Activated gamma-delta T cell treated with anti-CD3 and anti-CD28 coated beads, Interleukin-2, amount 50 U/mL, for 16 hours (primary cell): ENCODE measurements at regions not wholly inside any gene's neighbourhood (a gene's known extent, or its start where the extent isn't known, plus 50 kb on each side); places are given as distances from the start of the nearest gene placed in this dataset.
"Not testable (repeated sequence)": the region's sequence is repeated elsewhere in the genome, so short reads cannot be mapped to it uniquely, and the experiment has no call there.

Source experiments
- DNase-seq: peaks from one replicate; pipeline ENCODE4 v3.0.0-alpha.2; 2020; ENCODE audit warnings: low read depth

DNA sequence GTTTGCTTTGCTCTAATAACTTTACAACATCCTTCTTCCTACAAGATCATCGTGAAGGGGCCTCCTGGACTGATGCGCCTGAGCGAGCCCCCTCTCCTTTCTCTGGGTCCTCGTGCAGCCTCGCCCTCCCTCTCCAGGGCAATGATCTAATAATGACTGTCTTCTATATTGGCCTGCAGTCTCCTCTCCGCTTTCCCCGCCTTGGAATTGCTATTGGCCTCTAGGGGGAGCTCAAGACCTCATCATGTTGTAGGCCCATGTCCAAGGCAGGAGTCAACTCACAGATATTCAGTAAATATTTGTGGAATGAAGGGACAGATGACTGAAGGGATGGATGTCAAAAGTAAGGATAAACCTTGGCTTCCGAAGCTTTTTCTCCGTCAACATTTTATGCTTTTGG lies 1180.3 kb downstream of the TYW1 start:
- DNase-seq, result no peak

DNA sequence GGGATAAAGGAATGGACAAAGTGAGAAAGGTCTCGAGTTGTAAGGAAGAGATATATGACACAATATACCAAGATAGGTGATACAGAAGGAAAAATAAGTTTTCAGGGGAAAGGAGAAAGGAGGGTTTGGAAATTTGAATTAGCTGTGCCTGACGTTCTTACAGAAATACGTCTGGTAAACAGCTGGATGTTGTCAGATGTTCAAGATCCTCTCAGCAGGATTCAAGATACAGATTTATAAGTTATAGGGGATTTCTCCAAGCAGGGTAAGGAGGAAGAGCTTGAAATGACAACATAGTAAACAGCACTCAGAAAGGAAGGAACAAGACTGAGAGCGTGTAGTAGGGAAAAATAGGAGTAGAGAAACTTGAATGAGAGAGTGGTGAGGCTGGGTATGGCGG lies 1184.1 kb downstream of the TYW1 start:
- no peak for DNase-seq

- DNase-seq, result no peak
These were observed 1186.5 kb downstream of the TYW1 start for GRCh38 chr7:68183176-68183575.

- DNase-seq, result no peak
These were observed 1189.2 kb downstream of the TYW1 start for GRCh38 chr7:68185631-68186456.

GRCh38 chr7:68187532-68187931 lies 1190.9 kb downstream of the TYW1 start:
- no peak for DNase-seq

DNA sequence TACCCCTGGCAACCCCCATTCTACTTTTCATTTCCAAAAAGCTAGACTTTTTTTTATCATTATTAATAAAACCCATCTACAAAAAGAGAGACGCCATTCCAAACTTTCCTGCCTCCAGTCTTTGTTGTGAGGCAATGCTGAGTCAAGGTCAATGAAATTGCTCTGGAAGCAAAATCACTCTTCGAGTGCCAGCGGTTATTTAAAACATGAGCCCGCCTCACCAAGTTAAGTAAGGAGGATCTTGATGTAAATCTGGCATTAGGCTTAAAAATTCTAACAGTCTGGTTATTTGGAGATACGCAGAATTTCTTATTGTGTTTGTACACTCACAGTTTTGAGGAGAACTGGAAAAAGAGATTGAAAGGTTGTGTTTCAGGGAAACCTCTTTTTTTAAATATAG lies 1196.3 kb downstream of the TYW1 start:
- no peak for DNase-seq

DNA sequence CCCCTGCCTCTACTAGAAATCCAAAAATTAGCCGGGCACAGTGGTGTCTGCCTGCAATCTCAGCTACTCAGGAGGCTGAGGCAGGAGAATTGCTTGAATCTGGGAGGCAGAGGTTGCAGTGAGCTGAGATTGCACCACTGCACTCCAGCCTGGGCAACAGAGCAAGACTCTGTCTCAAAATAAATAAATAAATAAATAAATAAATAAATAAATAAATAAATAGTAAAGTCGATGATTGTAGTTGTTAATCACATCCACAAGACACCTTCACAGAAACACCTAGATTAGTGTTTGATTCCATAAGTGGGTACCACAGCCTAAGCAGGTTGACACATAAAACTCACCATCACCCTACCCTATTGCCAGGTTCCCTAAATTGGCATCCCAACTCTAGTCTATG lies 1199.0 kb downstream of the TYW1 start:
- not testable (repeated sequence) for DNase-seq

DNA sequence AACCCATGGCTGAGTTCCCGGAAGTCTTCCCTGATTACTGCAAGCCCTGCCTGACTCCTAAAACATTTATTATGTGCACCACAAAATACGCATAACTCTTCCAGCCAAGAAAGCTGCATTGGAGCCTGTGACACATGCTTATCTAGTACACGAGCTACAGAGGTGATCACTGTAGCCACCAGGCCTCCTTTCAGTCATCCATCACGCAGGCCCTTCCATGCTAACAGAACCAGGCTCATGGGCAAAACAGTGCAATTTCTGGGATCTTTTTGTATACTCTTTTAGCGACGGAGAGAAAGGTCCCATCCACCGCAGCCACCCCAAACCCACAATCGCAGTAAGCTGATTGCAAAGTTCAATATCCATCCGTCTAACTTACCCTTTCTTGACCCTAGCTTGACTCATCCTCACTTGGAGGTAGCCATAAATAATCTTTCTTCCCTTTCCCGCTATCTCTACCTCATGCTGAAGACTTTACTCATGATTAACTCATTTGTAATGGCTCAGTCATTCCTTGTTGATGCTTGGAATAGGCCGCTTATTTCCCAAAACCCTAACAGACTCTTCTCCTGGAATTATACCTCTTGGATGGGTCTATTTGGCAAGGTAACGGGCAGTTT lies 1203.5 kb downstream of the TYW1 start:
- DNase-seq, result no peak

DNA sequence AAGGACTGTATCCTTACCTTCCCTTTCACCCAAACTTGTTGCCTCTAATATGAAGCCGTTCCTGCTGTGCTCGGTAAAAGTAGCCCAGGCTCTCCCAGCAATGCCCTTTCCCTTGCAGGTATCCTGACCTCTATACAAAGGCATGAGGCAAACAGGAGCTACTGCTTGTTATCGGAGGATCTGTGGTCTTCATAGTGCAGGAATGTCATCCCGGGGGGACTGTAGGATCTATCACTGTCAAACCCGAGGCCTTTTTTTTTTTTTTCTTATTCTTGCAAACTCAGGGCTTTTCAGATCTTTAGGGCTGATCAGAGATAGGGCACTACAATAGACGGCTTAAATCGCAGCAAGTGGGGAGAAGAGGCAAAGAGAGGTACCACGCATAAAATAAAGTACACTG lies 1206.6 kb downstream of the TYW1 start:
- no peak for DNase-seq

DNA sequence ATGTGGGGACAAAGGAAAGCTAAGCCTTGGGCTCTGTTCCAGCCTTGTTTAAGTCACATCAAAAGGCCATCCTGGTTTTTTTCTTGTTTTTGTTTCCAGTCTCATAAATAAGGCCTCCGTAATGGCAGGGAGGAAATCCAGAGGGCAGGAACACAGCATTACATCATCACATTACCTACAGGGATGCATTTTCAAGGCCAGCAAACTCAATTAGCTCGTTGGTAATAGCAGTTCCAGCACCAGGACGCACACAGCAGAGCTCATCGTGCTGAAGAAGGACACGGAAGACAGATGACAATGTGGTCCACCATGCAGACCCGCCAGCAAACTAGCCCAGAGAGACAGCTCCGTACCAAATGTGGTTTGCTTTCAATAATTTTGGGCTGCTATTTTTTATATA lies 1209.2 kb downstream of the TYW1 start:
- no peak for DNase-seq

- no peak for DNase-seq
These were observed 1210.4 kb downstream of the TYW1 start for GRCh38 chr7:68206946-68207485.

- DNase-seq, result no peak
These were observed 1211.0 kb downstream of the TYW1 start for GRCh38 chr7:68207676-68208075.

DNA sequence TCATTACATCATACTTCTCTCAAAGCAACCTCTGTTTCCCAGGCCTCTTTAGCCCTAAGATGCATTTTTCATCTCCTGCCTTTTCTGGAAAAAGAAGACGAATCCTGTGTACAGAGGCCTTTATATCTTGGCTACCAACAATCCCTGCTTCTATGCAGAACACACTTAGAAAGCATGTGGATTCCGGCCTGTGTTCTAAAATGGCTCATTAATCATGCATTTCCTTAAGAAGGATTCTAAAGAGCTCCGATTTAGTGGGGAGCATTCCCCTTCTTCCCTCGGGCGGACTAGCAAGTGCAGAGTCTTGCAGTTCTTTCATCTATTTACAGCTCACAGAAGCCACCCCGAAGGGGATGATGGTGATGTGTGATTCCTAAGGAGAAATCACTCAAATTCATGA lies 1212.9 kb downstream of the TYW1 start:
- no peak for DNase-seq

DNA sequence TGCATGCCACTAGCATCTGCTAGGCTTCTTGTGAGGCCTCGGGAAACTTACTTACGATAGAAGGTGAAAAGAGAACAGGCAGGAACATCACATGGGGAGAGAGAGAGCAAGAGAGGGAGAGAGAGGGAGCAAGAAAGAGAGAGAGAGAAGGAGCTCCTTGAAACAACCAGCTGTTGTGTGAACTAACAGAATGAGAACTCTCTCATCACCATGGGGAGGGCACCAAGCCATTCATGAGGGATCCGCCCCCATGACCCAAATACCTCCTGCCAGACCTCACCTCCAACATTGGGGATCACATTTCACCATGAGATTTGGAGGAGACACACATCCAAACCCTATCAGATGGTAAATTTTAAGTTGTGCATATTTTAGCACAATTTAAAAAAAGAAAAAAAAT lies 1217.2 kb downstream of the TYW1 start:
- no peak for DNase-seq

DNA sequence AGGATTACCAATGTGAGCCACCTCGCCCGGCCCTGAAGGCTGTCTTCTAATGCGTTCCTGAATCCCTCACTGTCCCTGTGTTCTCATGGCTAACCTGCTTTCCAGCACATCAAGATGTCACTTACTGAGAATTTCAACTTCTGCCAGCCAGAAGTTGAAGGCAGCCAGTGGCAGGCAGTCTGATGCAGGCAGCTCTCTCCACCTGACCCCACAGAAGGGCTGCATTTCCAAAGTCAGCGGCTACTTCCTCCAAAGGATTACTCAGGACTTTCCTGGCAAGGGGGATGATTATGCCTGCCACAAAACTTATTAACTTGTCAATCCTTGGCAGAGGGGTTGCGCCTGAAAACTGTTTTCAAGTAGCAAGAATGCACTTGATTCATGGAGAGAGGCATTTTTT lies 1219.4 kb downstream of the TYW1 start:
- DNase-seq, result no peak

DNA sequence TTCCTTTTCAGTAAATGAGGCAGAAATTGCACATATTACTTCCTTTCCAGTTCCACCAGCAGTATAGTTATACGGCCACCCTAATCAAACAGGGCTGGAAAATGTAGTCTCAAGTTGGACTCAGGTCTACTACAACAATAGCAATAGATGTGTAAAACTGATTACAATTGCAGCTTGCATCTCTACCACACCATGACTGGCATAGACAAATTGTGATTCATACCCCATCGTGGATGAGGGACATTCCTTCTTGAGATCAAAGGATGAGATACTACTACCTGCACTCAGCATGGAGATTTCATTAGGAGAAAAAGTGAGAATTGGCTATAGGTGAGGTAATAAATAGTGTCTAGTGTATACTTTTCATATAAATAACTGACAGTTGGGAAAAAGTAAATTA lies 1220.8 kb downstream of the TYW1 start:
- no peak for DNase-seq

- no peak for DNase-seq
These were observed 1221.8 kb downstream of the TYW1 start for GRCh38 chr7:68218461-68218860.

DNA sequence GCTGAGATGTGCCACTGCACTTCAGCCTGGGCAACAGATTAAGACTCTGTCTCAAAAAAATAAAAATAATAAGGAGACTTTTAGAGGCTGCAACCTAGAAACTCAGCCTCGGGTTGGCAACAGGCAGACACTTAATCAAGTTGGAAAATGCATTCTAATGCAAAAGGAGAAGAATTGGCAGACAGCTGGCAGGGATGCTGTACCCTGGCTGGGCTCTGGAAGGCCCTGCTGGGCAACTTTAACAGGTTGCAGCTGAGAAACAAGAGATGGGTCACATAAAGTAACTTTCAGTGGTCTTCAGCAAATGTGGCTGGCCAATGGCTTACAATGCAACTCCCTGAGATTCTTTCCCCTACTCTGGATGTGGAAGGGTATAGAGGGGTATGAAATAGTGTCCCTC lies 1225.7 kb downstream of the TYW1 start:
- no peak for DNase-seq

GRCh38 chr7:68224041-68224741 lies 1227.6 kb downstream of the TYW1 start:
- DNase-seq, result no peak

GRCh38 chr7:68231011-68231410 lies 1234.4 kb downstream of the TYW1 start:
- not testable (repeated sequence) for DNase-seq

DNA sequence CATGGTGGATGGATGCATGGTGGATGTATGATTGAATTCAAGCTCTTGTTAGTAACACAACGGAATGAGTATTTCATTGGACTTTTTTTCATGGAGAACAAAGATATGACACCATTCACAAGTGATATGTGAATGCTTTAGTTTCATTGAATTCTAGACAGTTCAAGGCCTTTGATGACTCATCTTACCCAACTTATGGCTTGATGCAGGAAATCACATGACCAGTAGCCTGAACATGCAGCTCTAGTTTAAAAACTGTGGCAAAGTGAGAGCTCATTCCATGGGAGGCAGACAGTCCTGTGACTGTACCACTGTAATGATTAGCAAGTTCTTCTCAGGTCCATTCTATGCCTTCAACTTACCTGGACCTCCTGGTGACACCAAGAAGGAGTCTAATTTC lies 1239.3 kb downstream of the TYW1 start:
- DNase-seq, result no peak

DNA sequence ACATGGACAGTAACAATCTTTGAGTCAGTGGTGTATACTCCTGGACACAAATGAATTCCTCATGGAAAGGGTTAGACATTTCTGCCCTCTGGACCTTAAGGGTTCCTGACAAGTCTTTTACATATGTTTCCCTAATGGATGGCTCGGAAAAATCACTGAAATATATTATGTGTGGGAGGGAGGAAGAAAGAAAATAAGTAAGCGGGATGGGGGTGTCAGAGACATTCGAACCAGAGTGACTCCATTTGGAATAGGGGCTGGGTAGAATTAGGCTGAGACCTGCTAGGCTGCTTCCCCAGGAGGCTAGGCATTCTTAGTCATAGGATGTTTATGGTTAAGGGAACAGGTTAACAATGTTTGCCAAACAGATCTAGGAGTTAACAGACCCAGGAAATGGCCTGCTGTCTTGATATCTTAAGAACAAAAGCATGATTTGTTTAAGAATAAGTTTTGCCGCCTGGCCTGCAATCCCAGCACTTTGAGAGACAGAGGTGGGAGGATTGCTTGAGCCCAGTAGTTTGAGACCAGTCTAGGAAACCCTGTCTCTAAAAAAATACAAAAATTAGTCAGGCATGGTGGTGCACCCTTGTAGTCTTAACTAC lies 1241.7 kb downstream of the TYW1 start:
- DNase-seq, result no peak

DNA sequence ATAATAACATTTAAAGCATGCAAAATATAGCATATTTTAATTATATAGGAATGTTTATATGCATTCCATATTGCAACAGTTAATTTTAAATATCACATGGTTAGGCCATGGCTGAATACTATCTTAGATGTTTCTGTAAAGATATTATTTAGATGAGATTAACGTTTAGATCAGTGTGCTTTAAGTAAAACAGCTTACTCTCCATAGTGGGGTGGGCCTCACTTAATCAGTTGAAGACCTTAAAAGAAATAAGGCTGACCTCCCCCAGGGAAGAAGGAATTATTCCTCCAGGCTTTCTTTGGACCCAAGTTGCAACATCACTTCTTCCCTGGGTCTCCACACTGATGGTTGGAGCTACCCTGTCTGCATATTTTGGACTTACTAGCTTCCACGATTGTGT lies 1246.5 kb downstream of the TYW1 start:
- DNase-seq, result no peak
